GM19351 (cell line): ENCODE measurements at regions not wholly inside any gene's neighbourhood (a gene's known extent, or its start where the extent isn't known, plus 50 kb on each side); places are given as distances from the start of the nearest gene placed in this dataset.
"Not testable (repeated sequence)": the region's sequence is repeated elsewhere in the genome, so short reads cannot be mapped to it uniquely, and the experiment has no call there.

Experiments used
- ATAC-seq: cut with Tn5 transposase; IDR thresholded peaks from one replicate; pipeline ENCODE4 v1.9.1; 2021; ENCODE audit warnings: mild to moderate bottlenecking, moderate library complexity; ENCODE audit not compliant: unreplicated experiment

- ATAC-seq: no peak
Observed at GRCh38 chr3:81068546-81068945, 692.9 kb downstream of the GBE1 start.

- no peak for ATAC-seq
Observed at GRCh38 chr3:81063896-81064295, 697.5 kb downstream of the GBE1 start.

- not testable (repeated sequence) for ATAC-seq
Observed at GRCh38 chr3:81051133-81051532, 710.3 kb downstream of the GBE1 start.

GRCh38 chr3:81048058-81048665, 713.3 kb downstream of the GBE1 start:
- no peak for ATAC-seq

- no peak for ATAC-seq
Observed at GRCh38 chr3:81045976-81046375, 715.5 kb downstream of the GBE1 start.

- no peak for ATAC-seq
Observed at GRCh38 chr3:81045246-81045645, 716.2 kb downstream of the GBE1 start.

GRCh38 chr3:81043660-81044199, 717.7 kb downstream of the GBE1 start:
- ATAC-seq: no peak

GRCh38 chr3:81043009-81043408, 718.4 kb downstream of the GBE1 start:
- no peak for ATAC-seq

- no peak for ATAC-seq
Observed at GRCh38 chr3:81041331-81041730, 720.1 kb downstream of the GBE1 start.

- no peak for ATAC-seq
Observed at GRCh38 chr3:81040107-81040506, 721.3 kb downstream of the GBE1 start.

- no peak for ATAC-seq
Observed at GRCh38 chr3:81033684-81034083, 727.8 kb downstream of the GBE1 start.

- ATAC-seq: no peak
Observed at GRCh38 chr3:81033185-81033584, 728.3 kb downstream of the GBE1 start.

- ATAC-seq: no peak
Observed at GRCh38 chr3:81029861-81030260, 731.6 kb downstream of the GBE1 start.

GRCh38 chr3:81027344-81027743, 734.1 kb downstream of the GBE1 start:
- no peak for ATAC-seq

GRCh38 chr3:81024560-81024959, 736.9 kb downstream of the GBE1 start:
- no peak for ATAC-seq

GRCh38 chr3:81022339-81022738, 739.1 kb downstream of the GBE1 start:
- ATAC-seq: no peak

GRCh38 chr3:81013360-81013759, 748.1 kb downstream of the GBE1 start:
- ATAC-seq: no peak

- no peak for ATAC-seq
Observed at GRCh38 chr3:81005992-81006391, 755.5 kb downstream of the GBE1 start.

- ATAC-seq: no peak
Observed at GRCh38 chr3:81003817-81004216, 757.6 kb downstream of the GBE1 start.

GRCh38 chr3:81003008-81003645, 758.3 kb downstream of the GBE1 start:
- ATAC-seq: no peak

- no peak for ATAC-seq
Observed at GRCh38 chr3:80999481-80999880, 762.0 kb downstream of the GBE1 start.

GRCh38 chr3:80998022-80998421, 763.4 kb downstream of the GBE1 start:
- ATAC-seq: no peak

- no peak for ATAC-seq
Observed at GRCh38 chr3:80997622-80998021, 763.8 kb downstream of the GBE1 start.
